Gastrocnemius medialis (tissue), 4 donors: ENCODE measurements at regions not wholly inside any gene's neighbourhood (a gene's known extent, or its start where the extent isn't known, plus 50 kb on each side); places are given as distances from the start of the nearest gene placed in this dataset.

Source experiments
- POLR2A ChIP-seq, 2 donors: fragments of 450-650 bp; IDR thresholded peaks; one replicate each; pipeline ENCODE4 v1.6.1; 2017; ENCODE audit warnings: antibody characterized with exemption in 2 of 2, mild to moderate bottlenecking in 2 of 2, moderate library complexity in 2 of 2
- TF ChIP-seq, protein P1 (sequence below), 5 experiments: fragments of 450-650 bp in 3 of 5; fragments of 200-600 bp in 2 of 5; sonication (generic) in 2 of 5; IDR thresholded peaks in 4 of 5; conservative IDR thresholded peaks in 1 of 5; 1 replicate in 4 of 5; 2 replicates in 1 of 5; pipeline ENCODE4 v1.5.1; 2016 to 2019; ENCODE audit warnings: antibody characterized with exemption in 5 of 5, mild to moderate bottlenecking in 3 of 5, moderate library complexity in 3 of 5

DNA sequence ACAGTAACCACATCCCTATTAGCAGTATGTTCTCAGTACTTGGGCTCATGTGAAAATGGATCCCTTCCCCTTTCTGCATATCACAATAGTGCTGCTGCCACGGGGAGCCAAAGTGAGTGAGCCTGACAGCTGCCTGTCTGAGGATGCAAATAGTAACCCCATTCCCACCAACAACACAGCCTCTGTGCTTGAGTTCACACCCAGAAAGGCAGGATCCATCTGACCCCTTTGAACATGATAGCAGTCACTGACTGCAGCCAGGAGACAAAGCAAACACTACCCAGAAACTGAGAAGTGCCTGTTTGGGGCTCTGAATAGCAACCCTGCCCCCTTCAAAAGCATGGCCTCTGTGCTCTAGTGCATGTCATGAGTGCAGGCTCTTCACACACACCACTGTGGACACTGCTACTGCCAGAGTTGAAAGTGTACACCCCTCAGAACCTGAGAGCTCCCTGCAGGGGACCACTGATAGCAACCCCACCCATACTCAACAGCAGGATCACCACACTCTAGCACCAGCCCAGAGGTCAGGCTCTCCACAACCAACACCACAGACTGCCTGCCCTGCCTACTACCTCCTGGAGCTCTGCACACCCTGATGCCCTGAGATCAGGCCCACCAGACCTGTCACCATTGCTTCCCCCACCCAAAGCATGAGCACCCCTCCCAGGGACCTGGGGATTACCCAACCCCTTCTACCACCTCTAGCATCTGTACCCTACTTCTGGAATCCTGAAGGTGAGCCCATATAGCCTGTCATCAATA lies 1563.5 kb upstream of the PRR20A start:
- TF ChIP-seq, protein P1, sequence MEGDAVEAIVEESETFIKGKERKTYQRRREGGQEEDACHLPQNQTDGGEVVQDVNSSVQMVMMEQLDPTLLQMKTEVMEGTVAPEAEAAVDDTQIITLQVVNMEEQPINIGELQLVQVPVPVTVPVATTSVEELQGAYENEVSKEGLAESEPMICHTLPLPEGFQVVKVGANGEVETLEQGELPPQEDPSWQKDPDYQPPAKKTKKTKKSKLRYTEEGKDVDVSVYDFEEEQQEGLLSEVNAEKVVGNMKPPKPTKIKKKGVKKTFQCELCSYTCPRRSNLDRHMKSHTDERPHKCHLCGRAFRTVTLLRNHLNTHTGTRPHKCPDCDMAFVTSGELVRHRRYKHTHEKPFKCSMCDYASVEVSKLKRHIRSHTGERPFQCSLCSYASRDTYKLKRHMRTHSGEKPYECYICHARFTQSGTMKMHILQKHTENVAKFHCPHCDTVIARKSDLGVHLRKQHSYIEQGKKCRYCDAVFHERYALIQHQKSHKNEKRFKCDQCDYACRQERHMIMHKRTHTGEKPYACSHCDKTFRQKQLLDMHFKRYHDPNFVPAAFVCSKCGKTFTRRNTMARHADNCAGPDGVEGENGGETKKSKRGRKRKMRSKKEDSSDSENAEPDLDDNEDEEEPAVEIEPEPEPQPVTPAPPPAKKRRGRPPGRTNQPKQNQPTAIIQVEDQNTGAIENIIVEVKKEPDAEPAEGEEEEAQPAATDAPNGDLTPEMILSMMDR (IDR thresholded peaks at IDR 0.05 in 4 of 5, conservative IDR thresholded peaks at IDR 0.05 in 1 of 5): no peak
- no peak for TF ChIP-seq POLR2A (IDR thresholded peaks at IDR 0.05)
